ENCODE measurements at regions not wholly inside any gene's neighbourhood (a gene's known extent, or its start where the extent isn't known, plus 50 kb on each side); places are given as distances from the start of the nearest gene placed in this dataset.

GRCh38 chr10:36066102-36066501 lies 424.0 kb upstream of the FZD8 start:
- no peaks in the 10 kb centered on the region for H3K4me1 ChIP-seq (ENCODE audit: control insufficient read depth, extremely low read depth, insufficient read depth, low read length)
- ChIA-PET CTCF (no interaction called here), POLR2A (no interaction called here)
- DNase-seq (ENCODE audit: low read depth, low spot score) (no peak), FAIRE-seq (no peak)
- H4K20me1 ChIP-seq (replicated peaks; ENCODE audit: control insufficient read depth, extremely low read depth, insufficient read depth, low read length) = no peaks in the 10 kb centered on the region
- H3K4me3 ChIP-seq (replicated peaks in 1 of 3; ENCODE audit: insufficient read depth in 1 of 3, low read depth in 1 of 3, low read length in 3 of 3) = no peak overlapping the region
- no peak overlapping the region for H3K9ac ChIP-seq (replicated peaks; ENCODE audit: extremely low read depth, insufficient read depth, low read length)
- H3K27ac ChIP-seq (ENCODE audit: insufficient read depth, low read depth, low read length) = no peak overlapping the region
- H3K36me3 ChIP-seq (ENCODE audit: control insufficient read depth in 2 of 2, extremely low read depth in 1 of 2, insufficient read depth in 2 of 2, low read length in 2 of 2) = no peaks in the 10 kb centered on the region
- no peaks in the 10 kb centered on the region for H3K79me2 ChIP-seq (ENCODE audit: control insufficient read depth, insufficient read depth, low read length)
- no peak overlapping the region for H3K4me2 ChIP-seq (ENCODE audit: insufficient read depth, low read length)
- intact Hi-C loops (cut with micrococcal nuclease) = no loop called here
- no TSS peak for BruUV-seq (replicated peaks)
- H3K9me1 ChIP-seq (replicated peaks; ENCODE audit: control insufficient read depth, extremely low read depth, insufficient read depth, low read length) = no peaks in the 10 kb centered on the region
- dilution Hi-C loops (cut with MboI; ENCODE audit: extremely low pct_ligation_motif_present, low sequenced_read_pairs) = no loop called here
- no peaks in the 10 kb centered on the region for H3K9me3 ChIP-seq (replicated peaks; ENCODE audit: control insufficient read depth, insufficient read depth, low read length)
- TF ChIP-seq MYC (IDR thresholded peaks at IDR 0.05; ENCODE audit: low read depth, low read length) = no peak
- no peak for TF ChIP-seq JUN (IDR thresholded peaks at IDR 0.05; ENCODE audit: borderline replicate concordance, insufficient read depth, insufficient read length, low read depth)
- no peak for TF ChIP-seq POLR2A (IDR thresholded peaks at IDR 0.05; ENCODE audit: low read depth, low read length)
- no peak for TF ChIP-seq EZH2 (IDR thresholded peaks at IDR 0.05; ENCODE audit: borderline replicate concordance, low read depth, low read length, severe bottlenecking)
- no peak for TF ChIP-seq MAX (IDR thresholded peaks at IDR 0.05; ENCODE audit: insufficient read depth, insufficient read length)
- TF ChIP-seq CTCF (IDR thresholded peaks at IDR 0.05; ENCODE audit: extremely low read depth in 1 of 2, insufficient read depth in 1 of 2, low read depth in 1 of 2, low read length in 2 of 2) = no peak
- TF ChIP-seq POLR2AphosphoS5 (IDR thresholded peaks at IDR 0.05; ENCODE audit: insufficient read depth, low read depth, low read length) = no peak
- no peak for TF ChIP-seq FOS (IDR thresholded peaks at IDR 0.05; ENCODE audit: borderline replicate concordance, insufficient read depth, low read length)
- no peak for TF ChIP-seq GATA2 (IDR thresholded peaks at IDR 0.05; ENCODE audit: insufficient read depth, insufficient read length, low read depth, low read length)
- no peaks in the 10 kb centered on the region for H3K27me3 ChIP-seq (ENCODE audit: control insufficient read depth in 2 of 2, insufficient read depth in 2 of 2, low read length in 2 of 2)
- H2AFZ ChIP-seq (ENCODE audit: low read depth, low read length) = no peak overlapping the region

All from endothelial cell of umbilical vein (primary cell).